Islet of Langerhans (tissue), 1 donor: ENCODE measurements at regions not wholly inside any gene's neighbourhood (a gene's known extent, or its start where the extent isn't known, plus 50 kb on each side); places are given as distances from the start of the nearest gene placed in this dataset.

Source experiments
- FAIRE-seq: peaks from one replicate; lab custom pipeline; 2011; peaks lifted over from hg19 to GRCh38; lab: Jason Lieb, UNC

DNA sequence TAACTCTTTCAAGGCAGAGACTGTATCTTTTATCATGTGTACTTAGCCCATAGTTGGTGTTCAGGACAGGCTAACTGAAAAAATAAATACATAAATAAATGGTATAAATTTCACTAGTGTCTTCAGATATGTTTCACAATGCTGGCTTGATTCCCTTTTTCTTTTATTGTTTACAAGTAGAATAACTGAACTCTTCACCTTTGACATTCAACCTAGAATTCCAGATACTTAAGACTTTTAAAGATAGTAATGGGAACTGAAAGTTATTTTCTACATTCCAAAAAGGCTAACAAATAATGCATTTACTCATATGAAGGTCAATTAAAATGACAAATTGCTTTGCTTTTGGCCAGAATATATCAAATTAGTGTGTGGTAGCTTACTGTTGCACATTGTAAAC, 411.3 kb upstream of the TENM4 start:
- no peak for FAIRE-seq

GRCh38 chr11:79845002-79845709, 404.3 kb upstream of the TENM4 start:
- FAIRE-seq: no peak

GRCh38 chr11:79834015-79834414, 393.2 kb upstream of the TENM4 start:
- no peak for FAIRE-seq

DNA sequence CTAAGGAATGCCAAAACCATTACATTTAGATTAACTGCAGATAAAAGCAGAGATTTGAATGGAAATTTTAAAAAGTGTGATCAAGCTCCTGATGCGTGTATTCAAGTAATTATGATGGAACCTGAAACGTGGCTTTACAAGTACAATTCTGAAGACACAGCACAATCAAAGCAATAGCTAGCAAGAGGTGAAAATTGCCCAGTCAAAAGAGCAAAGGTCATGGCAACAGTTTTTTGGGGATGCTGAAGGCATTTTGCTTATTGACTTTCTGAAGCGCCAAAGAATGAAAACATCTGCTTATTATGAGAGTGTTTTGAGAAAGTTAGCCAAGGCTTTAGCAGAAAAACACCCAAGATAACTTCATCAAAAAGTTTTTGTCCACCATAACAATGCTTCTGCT, 389.6 kb upstream of the TENM4 start:
- no peak for FAIRE-seq

DNA sequence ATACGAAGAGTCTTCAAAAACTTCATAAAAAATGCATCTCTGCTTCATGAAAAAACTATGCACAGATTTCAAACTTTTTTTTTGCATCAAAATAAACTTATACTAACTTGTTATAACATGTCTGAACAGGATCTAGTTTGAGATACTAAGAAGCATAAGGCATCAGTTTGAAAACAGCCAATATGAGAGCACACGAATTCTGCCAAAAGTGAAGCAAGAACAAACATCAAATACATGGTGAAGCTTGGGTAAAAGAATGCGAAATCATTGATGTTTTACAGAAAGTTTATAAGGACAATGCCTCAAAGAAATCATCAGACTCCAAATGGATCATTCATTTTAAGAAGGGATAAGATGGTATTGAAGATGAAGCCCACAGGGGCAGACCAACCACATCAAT, 389.1 kb upstream of the TENM4 start:
- no peak for FAIRE-seq

GRCh38 chr11:79822766-79823165, 381.9 kb upstream of the TENM4 start:
- FAIRE-seq: no peak

- FAIRE-seq: no peak
Measured at GRCh38 chr11:79813551-79813950, 372.7 kb upstream of the TENM4 start.

GRCh38 chr11:79809487-79809886, 368.7 kb upstream of the TENM4 start:
- FAIRE-seq: no peak

DNA sequence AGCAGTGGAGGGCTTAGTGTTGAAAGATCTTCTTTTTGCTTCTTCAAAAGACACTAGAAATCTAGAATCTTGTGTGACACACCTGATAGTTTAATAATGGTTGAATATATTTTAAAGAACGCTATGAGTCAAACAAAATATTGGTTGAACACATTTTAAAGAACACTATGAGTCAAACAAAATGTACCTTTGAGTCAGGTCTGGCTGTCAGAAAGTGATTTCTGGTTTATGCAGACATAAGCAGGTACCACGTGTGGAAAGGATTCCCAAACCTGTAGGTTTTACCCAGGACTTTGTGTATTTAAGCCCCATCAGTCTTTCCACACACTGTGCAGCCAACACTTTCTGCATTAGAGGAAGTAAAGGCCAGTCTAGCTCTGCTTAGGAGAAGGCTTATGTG, 366.7 kb upstream of the TENM4 start:
- FAIRE-seq: no peak

- no peak for FAIRE-seq
Measured at GRCh38 chr11:79796704-79797103, 355.9 kb upstream of the TENM4 start.

DNA sequence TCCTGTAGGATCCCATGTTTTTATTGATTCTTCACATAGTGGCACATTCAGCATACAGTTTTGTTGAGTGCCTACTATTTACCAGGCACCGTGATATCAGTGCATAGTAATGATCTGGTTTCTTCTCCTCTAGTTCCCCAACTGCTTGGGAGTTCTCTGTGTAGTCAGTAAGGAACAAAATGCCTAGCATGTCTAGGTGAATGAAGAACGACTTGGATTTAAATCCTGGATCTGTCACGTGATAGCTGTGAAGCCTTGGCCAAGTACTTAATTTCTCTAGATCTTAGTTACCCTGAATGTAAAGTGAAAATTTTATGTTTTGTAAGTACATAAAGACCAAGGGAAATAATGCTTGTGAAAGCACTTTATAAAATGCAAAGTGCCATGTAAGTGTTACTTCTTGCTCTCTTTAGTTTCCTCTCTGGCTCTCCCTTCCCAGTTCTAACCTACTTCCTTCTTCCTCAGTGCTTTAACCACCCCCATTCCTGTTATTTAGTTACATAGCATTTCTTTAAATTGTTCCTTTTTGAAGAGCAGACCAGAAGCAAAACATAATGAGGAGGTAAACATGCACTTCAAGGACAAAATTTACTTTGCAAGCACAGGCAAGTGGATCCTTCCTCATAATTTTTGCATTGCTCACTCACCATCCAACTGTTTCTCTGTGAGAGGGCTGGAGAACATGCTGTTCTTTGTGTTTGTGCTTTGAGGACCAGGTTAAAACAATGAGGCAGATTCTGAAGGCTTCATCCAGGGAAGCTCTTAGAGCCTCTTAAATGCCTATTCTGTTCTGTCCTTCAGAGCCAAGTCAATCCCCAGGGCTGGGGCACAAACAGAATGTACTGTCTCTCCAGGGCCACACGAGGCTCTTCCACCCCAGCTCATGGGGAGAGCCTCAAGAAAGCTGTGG, 353.9 kb upstream of the TENM4 start:
- no peak for FAIRE-seq

GRCh38 chr11:79794057-79794456, 353.2 kb upstream of the TENM4 start:
- no peak for FAIRE-seq

DNA sequence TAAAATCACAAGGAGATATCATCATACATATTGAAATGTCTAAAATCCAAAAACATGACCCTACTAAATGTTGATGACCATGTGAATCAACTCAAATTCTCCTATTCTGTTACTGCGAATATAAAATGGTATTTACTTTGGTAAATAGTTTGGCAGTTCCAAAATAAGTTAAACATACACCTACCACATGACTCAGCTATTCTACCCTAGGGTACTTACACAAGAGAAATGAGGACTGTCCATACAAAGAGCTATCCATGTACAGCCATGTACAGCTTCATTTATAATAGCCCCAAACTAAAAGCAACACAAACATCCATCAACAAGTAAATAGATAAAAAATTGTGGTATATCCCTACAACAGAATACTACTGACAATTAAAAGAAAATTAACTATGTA, 346.1 kb upstream of the TENM4 start:
- FAIRE-seq: no peak

GRCh38 chr11:79783833-79784232, 343.0 kb upstream of the TENM4 start:
- no peak for FAIRE-seq

GRCh38 chr11:79768343-79768742, 327.5 kb upstream of the TENM4 start:
- no peak for FAIRE-seq

DNA sequence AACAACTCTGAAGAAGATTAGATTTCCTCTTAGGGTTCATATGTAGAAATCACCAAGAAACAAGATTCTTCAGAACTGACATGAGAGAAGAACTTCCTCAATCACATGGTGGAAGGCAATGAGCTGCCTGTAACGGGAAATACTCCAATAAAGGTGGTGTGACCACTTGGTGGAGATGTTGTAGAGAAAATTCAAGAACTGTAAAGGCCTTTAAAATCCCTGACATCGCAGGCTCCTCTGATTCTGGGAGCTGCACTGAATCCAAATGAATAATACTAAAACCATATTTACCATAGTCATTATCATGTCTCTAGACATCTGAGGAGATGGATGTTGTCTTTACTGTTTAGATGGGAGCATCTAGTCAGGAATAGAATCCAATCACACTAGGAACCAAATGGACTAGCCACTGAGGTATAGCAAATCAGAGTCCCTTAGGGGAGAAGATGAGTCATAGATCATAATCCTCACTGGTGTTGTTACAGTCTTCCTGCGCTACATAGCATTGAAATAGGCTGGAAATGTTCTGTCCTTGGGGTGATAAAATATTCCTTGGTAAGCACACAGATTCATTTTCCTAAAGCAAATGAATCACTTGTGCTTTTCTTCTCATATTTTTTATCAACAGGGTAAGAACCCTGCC, 321.6 kb upstream of the TENM4 start:
- FAIRE-seq: peak; percentile 51

DNA sequence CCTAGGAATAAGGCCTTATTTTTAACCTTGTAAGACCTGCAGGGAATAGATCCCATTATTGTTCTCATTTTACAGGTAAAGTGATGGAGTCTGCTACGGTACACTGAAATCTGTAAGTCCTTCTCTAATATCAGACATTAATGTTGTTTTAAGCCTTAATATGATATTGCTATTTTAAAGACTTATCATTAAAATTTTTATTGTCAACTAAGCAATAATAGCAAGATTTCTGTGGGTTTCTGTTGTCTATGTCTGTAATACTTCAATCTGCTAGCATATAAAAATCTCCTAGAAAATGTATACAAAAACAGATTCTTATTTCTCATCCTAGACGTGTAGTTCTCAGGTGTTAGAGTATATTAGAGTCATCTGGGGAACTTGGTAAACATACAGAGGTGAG, 317.5 kb upstream of the TENM4 start:
- FAIRE-seq: no peak

GRCh38 chr11:79747406-79747805, 306.6 kb upstream of the TENM4 start:
- no peak for FAIRE-seq

GRCh38 chr11:79744941-79745340, 304.1 kb upstream of the TENM4 start:
- FAIRE-seq: no peak

GRCh38 chr11:79742176-79742575, 301.3 kb upstream of the TENM4 start:
- FAIRE-seq: no peak

DNA sequence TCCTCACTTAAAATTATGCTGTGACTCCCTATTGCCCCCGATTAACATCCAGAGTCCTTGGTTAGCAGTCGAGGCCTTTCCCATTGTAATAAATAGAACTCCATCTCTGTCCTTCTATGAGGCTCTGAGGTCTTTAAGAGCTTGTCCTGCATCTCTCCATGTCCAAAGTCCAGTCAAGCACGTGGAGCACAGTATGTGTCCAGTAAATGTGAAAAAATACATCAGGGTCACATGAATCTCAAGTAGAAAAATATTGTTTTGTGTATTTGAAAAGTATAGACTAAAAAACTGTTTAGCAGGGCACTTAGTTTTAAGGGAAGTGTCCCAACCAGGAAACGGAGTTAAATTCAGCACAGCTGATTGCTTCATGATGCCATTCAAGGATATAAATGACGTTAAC, 298.8 kb upstream of the TENM4 start:
- FAIRE-seq: no peak

GRCh38 chr11:79727221-79727620, 286.4 kb upstream of the TENM4 start:
- no peak for FAIRE-seq

- FAIRE-seq: no peak
Measured at GRCh38 chr11:79720115-79720514, 279.3 kb upstream of the TENM4 start.
